Subcutaneous abdominal adipose tissue (tissue), 5 donors: ENCODE measurements at regions not wholly inside any gene's neighbourhood (a gene's known extent, or its start where the extent isn't known, plus 50 kb on each side); places are given as distances from the start of the nearest gene placed in this dataset.

Source experiments
- H3K27ac ChIP-seq: one replicate; pipeline ENCODE4 v1.7.0; 2013; ENCODE audit warnings: low read depth, mild to moderate bottlenecking, inconsistent platforms, low read length, moderate library complexity
- H3K27me3 ChIP-seq, 5 donors: one replicate each; pipeline ENCODE4 v1.7.0; 2013; ENCODE audit warnings: low read length in 5 of 5, inconsistent platforms in 1 of 5; ENCODE audit not compliant: control insufficient read depth in 5 of 5, insufficient read depth in 4 of 5
- H3K36me3 ChIP-seq, 5 donors: one replicate each; pipeline ENCODE4 v1.7.0; 2013; ENCODE audit warnings: low read length in 5 of 5; ENCODE audit not compliant: control insufficient read depth in 5 of 5, insufficient read depth in 5 of 5
- H3K4me1 ChIP-seq, 5 donors: one replicate each; pipeline ENCODE4 v1.7.0; 2013; ENCODE audit warnings: low read length in 5 of 5, mild to moderate bottlenecking in 3 of 5, moderate library complexity in 1 of 5; ENCODE audit not compliant: control insufficient read depth in 5 of 5, insufficient read depth in 5 of 5
- H3K4me3 ChIP-seq, 5 donors: one replicate each; pipeline ENCODE4 v1.7.0; 2013; ENCODE audit warnings: low read length in 5 of 5, low read depth in 1 of 5
- H3K9ac ChIP-seq, 5 donors: one replicate each; pipeline ENCODE4 v1.7.0; 2013; ENCODE audit warnings: low read length in 5 of 5, mild to moderate bottlenecking in 4 of 5, moderate library complexity in 3 of 5
- H3K9me3 ChIP-seq, 5 donors: one replicate each; pipeline ENCODE4 v1.7.0; 2013; ENCODE audit warnings: low read length in 5 of 5; ENCODE audit not compliant: control insufficient read depth in 5 of 5
- donor health status: healthy.
- donor health status: healthy.
- donor health status: healthy.
- donor health status: healthy.
- donor health status: healthy.

DNA sequence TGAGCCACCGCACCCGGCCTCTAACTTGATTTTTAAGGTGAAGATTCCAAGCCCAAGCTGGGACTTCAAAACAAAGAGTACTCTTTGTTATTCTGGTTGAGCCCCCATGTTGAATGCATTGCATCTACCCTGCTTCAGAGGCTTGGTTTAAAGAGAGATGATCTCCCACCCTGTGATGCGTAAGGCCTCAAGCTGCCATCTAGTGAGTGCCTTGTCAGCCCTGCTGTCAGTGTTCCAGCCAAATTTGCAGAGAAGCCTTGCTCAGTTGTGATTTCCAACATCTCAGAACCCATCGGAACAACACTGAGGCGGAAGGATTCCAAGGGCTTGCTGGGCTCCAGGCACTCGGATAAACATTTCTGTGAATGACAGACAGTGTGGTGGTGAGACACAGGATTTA lies 210.7 kb upstream of the RGMA start:
- peaks cover 0 to 29% (median 3%) of the 10 kb centered on the region in 5 donors for H3K4me1 ChIP-seq
- no peak overlapping the region for H3K4me3 ChIP-seq
- no peaks in the 10 kb centered on the region for H3K9me3 ChIP-seq
- no peaks in the 10 kb centered on the region for H3K36me3 ChIP-seq
- H3K27me3 ChIP-seq = no peaks in the 10 kb centered on the region
- no peak overlapping the region for H3K27ac ChIP-seq
- H3K9ac ChIP-seq = no peak overlapping the region

DNA sequence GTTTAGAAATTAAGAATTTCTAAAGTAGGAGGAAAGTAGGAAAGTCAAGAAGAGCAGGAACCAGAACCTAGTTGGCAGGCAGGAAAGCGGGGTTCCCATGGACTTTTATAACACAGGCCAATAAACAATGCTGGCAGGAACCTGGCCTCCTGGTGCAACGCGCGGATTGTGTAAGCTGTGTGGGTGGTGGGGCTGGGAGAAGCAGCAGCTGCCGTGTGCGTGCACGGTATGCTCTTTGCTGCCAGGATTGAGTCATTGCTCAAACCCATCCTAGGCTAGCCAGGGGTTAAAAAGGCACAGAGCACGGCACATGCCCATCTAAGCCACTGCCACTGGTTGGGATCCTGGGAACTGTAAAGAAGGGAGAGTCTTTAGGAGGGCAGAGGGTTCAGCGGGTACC lies 209.9 kb upstream of the RGMA start:
- Histone ChIP-seq H3K36me3 (no peaks in the 10 kb centered on the region), H3K27ac (no peak overlapping the region), H3K4me3 (no peak overlapping the region), H3K9me3 (no peaks in the 10 kb centered on the region), H3K27me3 (no peaks in the 10 kb centered on the region), H3K4me1 (peaks cover 0 to 29% (median 3%) of the 10 kb centered on the region in 5 donors), H3K9ac (no peak overlapping the region)

GRCh38 chr15:93296759-93297500 lies 207.9 kb upstream of the RGMA start:
- no peak overlapping the region for H3K27ac ChIP-seq
- H3K36me3 ChIP-seq = no peaks in the 10 kb centered on the region
- no peak overlapping the region for H3K9ac ChIP-seq
- no peaks in the 10 kb centered on the region for H3K9me3 ChIP-seq
- H3K4me1 ChIP-seq = peaks cover 0 to 23% (median 3%) of the 10 kb centered on the region in 5 donors
- H3K4me3 ChIP-seq = no peak overlapping the region
- H3K27me3 ChIP-seq = no peaks in the 10 kb centered on the region

GRCh38 chr15:93294896-93295295 lies 205.9 kb upstream of the RGMA start:
- H3K9ac ChIP-seq = no peak overlapping the region
- H3K4me1 ChIP-seq = peaks cover 0 to 20% (median 3%) of the 10 kb centered on the region in 5 donors
- H3K27me3 ChIP-seq = no peaks in the 10 kb centered on the region
- H3K27ac ChIP-seq = no peak overlapping the region
- H3K9me3 ChIP-seq = no peaks in the 10 kb centered on the region
- H3K4me3 ChIP-seq = no peak overlapping the region
- no peaks in the 10 kb centered on the region for H3K36me3 ChIP-seq

GRCh38 chr15:93294066-93294465 lies 205.1 kb upstream of the RGMA start:
- H3K9me3 ChIP-seq = no peaks in the 10 kb centered on the region
- no peaks in the 10 kb centered on the region for H3K36me3 ChIP-seq
- no peak overlapping the region for H3K4me3 ChIP-seq
- H3K9ac ChIP-seq = no peak overlapping the region
- H3K27ac ChIP-seq = no peak overlapping the region
- H3K4me1 ChIP-seq = peaks cover 0 to 17% (median 3%) of the 10 kb centered on the region in 5 donors
- H3K27me3 ChIP-seq = no peaks in the 10 kb centered on the region

DNA sequence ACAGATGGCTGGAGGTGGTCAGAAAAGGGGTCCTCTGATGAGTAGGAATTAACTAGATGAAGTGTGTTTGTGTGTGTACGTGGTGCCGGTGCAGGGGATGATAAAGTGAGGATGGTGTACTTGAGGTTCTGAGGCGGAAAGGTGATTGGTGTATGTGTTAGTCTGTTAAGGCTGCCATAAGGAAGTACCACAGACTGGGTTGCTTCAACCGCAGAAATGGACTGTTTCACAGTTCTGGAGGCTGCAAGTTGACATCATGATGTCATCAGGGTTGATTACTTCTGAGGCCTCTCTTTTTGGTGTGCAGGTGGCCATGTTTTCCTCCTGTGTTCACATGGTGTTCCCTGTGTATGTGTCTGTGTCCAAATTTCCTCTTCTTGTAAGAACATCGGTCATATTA lies 202.4 kb upstream of the RGMA start:
- Histone ChIP-seq H3K36me3 (no peaks in the 10 kb centered on the region), H3K27me3 (no peaks in the 10 kb centered on the region)

GRCh38 chr15:93290618-93290946 lies 201.6 kb upstream of the RGMA start:
- H3K27me3 ChIP-seq = no peaks in the 10 kb centered on the region
- H3K9me3 ChIP-seq = no peaks in the 10 kb centered on the region
- no peaks in the 10 kb centered on the region for H3K36me3 ChIP-seq
- H3K4me1 ChIP-seq = peaks cover 0 to 7% (median 0%) of the 10 kb centered on the region in 5 donors
- H3K27ac ChIP-seq = no peak overlapping the region
- no peak overlapping the region for H3K9ac ChIP-seq
- H3K4me3 ChIP-seq = no peak overlapping the region

More for the DNA sequence above, 202.4 kb upstream of the RGMA start:
- Histone ChIP-seq H3K4me1 (peaks cover 0 to 7% (median 0%) of the 10 kb centered on the region in 5 donors), H3K27ac (no peak overlapping the region), H3K9me3 (no peaks in the 10 kb centered on the region), H3K9ac (no peak overlapping the region), H3K4me3 (no peak overlapping the region)

- H3K9ac ChIP-seq = no peak overlapping the region
- no peaks in the 10 kb centered on the region for H3K36me3 ChIP-seq
- no peaks in the 10 kb centered on the region for H3K27me3 ChIP-seq
- no peak overlapping the region for H3K4me3 ChIP-seq
- H3K27ac ChIP-seq = no peak overlapping the region
- peaks cover 0 to 7% (median 0%) of the 10 kb centered on the region in 5 donors for H3K4me1 ChIP-seq
- no peaks in the 10 kb centered on the region for H3K9me3 ChIP-seq
These were observed 201.1 kb upstream of the RGMA start for GRCh38 chr15:93289941-93290617.

DNA sequence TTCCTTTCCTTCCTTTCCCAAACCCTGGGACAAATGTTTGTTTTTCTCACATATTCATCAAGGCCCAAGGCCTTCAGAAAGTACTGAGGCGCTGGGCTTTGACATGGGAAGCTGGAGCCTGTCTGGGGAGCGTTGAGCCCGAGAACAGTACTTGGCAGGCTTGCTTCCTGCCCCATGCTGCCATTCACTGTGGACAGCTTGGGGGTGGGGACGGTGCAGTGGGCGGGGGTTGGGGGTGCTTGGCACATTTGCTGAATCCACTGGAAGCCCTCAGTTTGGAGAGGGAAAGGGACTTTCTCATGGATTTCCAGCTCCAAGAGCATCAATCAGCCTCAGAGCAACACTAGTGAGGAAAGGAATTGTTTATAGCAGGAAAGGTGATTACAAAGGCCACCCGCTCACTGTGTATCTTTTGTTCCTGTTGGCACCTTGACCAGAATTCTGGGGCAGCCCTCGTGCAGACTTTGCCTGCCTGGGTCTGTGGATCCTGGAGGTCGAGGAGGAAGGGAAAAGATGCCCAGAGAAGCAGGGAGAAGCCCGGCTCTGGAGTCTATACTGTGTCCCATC lies 199.8 kb upstream of the RGMA start:
- no peaks in the 10 kb centered on the region for H3K27me3 ChIP-seq
- no peak overlapping the region for H3K27ac ChIP-seq
- peaks cover 0 to 7% (median 0%) of the 10 kb centered on the region in 5 donors for H3K4me1 ChIP-seq
- H3K9ac ChIP-seq = no peak overlapping the region
- no peaks in the 10 kb centered on the region for H3K36me3 ChIP-seq
- no peak overlapping the region for H3K4me3 ChIP-seq
- H3K9me3 ChIP-seq = no peaks in the 10 kb centered on the region

GRCh38 chr15:93286446-93286845 lies 197.4 kb upstream of the RGMA start:
- Histone ChIP-seq H3K27ac (no peak overlapping the region), H3K4me1 (peaks cover 0 to 7% (median 0%) of the 10 kb centered on the region in 5 donors), H3K9ac (no peak overlapping the region), H3K27me3 (no peaks in the 10 kb centered on the region), H3K36me3 (no peaks in the 10 kb centered on the region), H3K9me3 (no peaks in the 10 kb centered on the region), H3K4me3 (no peak overlapping the region)
